BE2C (cell line): ENCODE measurements at regions not wholly inside any gene's neighbourhood (a gene's known extent, or its start where the extent isn't known, plus 50 kb on each side); places are given as distances from the start of the nearest gene placed in this dataset.
A peak's percentile ranks its signal among the peaks of the same experiment; 100 is the strongest.
"Not testable (repeated sequence)": the region's sequence is repeated elsewhere in the genome, so short reads cannot be mapped to it uniquely, and the experiment has no call there.

Source experiments
- DNase-seq: peaks from one replicate; pipeline ENCODE4 v3.0.0-alpha.2; 2020
- H3K27me3 ChIP-seq: fragments of 250-450 bp; sonication (Bioruptor Pico); 2 replicates; pipeline ENCODE4 v1.5.1; 2020; ENCODE audit warnings: mild to moderate bottlenecking
- H3K36me3 ChIP-seq: fragments of 250-450 bp; sonication (Bioruptor Pico); 2 replicates; pipeline ENCODE4 v1.5.1; 2020; ENCODE audit warnings: mild to moderate bottlenecking
- H3K4me1 ChIP-seq: fragments of 250-450 bp; sonication (Bioruptor Pico); 2 replicates; pipeline ENCODE4 v1.5.1; 2020
- H3K4me3 ChIP-seq: 2 replicates; pipeline ENCODE4 v1.5.1; 2011; ENCODE audit warnings: low read depth, low read length
- H3K9me3 ChIP-seq: fragments of 250-450 bp; sonication (Bioruptor Pico); 2 replicates; pipeline ENCODE4 v1.5.1; 2020
- TF ChIP-seq, protein P1 (sequence below): IDR thresholded peaks from 2 replicates; pipeline ENCODE4 v1.5.1; 2012; ENCODE audit warnings: mild to moderate bottlenecking, low read depth, low read length

DNA sequence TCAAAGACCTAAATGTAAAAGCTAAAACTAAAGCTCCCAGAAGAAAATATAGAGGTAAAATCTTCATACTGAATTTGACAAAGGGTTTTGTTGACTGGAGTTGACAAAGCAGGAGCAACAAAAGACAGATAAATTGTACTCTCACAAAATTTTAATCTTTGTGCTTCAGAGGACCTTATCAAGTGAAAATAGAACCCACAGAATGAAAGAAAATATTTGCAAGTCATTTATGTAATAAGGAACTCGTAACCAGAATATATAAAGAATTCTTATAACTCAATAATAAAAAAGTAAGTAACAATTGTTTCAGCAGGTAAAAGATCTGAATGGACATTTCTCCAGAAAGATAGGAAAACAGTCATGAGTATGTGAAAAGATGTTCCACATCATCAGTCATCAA lies 62.0 kb upstream of the SRRM3 start:
- TF ChIP-seq, protein P1, sequence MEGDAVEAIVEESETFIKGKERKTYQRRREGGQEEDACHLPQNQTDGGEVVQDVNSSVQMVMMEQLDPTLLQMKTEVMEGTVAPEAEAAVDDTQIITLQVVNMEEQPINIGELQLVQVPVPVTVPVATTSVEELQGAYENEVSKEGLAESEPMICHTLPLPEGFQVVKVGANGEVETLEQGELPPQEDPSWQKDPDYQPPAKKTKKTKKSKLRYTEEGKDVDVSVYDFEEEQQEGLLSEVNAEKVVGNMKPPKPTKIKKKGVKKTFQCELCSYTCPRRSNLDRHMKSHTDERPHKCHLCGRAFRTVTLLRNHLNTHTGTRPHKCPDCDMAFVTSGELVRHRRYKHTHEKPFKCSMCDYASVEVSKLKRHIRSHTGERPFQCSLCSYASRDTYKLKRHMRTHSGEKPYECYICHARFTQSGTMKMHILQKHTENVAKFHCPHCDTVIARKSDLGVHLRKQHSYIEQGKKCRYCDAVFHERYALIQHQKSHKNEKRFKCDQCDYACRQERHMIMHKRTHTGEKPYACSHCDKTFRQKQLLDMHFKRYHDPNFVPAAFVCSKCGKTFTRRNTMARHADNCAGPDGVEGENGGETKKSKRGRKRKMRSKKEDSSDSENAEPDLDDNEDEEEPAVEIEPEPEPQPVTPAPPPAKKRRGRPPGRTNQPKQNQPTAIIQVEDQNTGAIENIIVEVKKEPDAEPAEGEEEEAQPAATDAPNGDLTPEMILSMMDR: no peak
- no peaks in the 10 kb centered on the region for H3K9me3 ChIP-seq
- no peaks in the 10 kb centered on the region for H3K36me3 ChIP-seq
- H3K27me3 ChIP-seq: peaks cover 7% of the 10 kb centered on the region
- H3K4me3 ChIP-seq: no peak overlapping the region
- DNase-seq: no peak
- no peaks in the 10 kb centered on the region for H3K4me1 ChIP-seq

- DNase-seq, H3K36me3 ChIP-seq, H3K4me3 ChIP-seq, H3K27me3 ChIP-seq, H3K4me1 ChIP-seq, H3K9me3 ChIP-seq: not testable (repeated sequence)
These were observed 61.4 kb upstream of the SRRM3 start for GRCh38 chr7:76140259-76140658.

DNA sequence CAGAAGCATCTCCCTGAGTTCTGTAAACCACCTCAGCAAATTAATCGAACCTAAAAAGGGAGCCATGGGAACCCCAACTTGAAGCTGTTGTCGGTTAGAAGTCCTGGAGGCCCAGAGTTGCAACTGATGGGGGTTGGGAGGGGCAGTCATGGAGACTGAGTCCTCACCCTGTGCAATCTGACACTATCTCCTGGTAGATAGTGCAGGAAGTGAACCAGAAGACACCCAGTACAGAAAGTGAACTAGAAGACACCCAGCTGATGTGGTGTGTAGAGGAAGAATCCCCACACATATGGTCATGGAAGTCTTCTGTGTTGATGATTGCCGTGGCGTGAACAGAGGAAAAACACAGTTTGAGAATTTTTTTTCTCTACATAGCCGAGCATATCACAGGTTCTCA lies 58.8 kb upstream of the SRRM3 start:
- Histone ChIP-seq H3K4me3 (no peak overlapping the region), H3K4me1 (no peaks in the 10 kb centered on the region), H3K27me3 (peaks cover 7% of the 10 kb centered on the region; the same call in 1 of the 2 replicates), H3K36me3 (no peaks in the 10 kb centered on the region), H3K9me3 (no peaks in the 10 kb centered on the region)
- TF ChIP-seq, protein P1: no peak
- DNase-seq: no peak

GRCh38 chr7:76144664-76145270 lies 56.9 kb upstream of the SRRM3 start:
- not testable (repeated sequence) for H3K36me3 ChIP-seq, H3K4me1 ChIP-seq, H3K9me3 ChIP-seq, H3K4me3 ChIP-seq, H3K27me3 ChIP-seq, DNase-seq

DNA sequence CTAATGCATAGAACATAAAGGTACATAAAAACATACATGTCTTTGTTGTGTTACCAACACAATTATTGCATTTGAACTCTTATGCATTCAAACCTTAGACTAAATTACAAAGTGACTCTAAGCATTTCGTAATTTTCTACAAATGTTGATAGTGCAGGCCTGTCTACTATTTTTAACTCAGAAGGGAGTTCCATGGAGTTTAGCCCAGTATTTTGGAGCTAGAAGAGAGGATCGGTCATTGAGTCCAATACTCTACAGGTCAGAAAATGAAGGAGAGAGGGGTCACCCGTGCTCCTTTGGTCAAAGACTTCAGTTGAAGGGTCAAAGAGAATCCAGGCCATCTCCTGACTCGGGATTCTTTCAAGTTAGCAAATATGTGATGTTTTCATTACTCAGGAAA lies 55.3 kb upstream of the SRRM3 start:
- TF ChIP-seq, protein P1: no peak
- no peaks in the 10 kb centered on the region for H3K9me3 ChIP-seq
- no peaks in the 10 kb centered on the region for H3K36me3 ChIP-seq
- no peak overlapping the region for H3K4me3 ChIP-seq
- no peak for DNase-seq
- H3K4me1 ChIP-seq: no peaks in the 10 kb centered on the region
- H3K27me3 ChIP-seq: peaks cover 11% of the 10 kb centered on the region

GRCh38 chr7:76148947-76149346 lies 52.7 kb upstream of the SRRM3 start:
- not testable (repeated sequence) for H3K4me3 ChIP-seq, H3K4me1 ChIP-seq, H3K9me3 ChIP-seq, DNase-seq, H3K36me3 ChIP-seq
- H3K27me3 ChIP-seq: peaks cover 11% of the 10 kb centered on the region

DNA sequence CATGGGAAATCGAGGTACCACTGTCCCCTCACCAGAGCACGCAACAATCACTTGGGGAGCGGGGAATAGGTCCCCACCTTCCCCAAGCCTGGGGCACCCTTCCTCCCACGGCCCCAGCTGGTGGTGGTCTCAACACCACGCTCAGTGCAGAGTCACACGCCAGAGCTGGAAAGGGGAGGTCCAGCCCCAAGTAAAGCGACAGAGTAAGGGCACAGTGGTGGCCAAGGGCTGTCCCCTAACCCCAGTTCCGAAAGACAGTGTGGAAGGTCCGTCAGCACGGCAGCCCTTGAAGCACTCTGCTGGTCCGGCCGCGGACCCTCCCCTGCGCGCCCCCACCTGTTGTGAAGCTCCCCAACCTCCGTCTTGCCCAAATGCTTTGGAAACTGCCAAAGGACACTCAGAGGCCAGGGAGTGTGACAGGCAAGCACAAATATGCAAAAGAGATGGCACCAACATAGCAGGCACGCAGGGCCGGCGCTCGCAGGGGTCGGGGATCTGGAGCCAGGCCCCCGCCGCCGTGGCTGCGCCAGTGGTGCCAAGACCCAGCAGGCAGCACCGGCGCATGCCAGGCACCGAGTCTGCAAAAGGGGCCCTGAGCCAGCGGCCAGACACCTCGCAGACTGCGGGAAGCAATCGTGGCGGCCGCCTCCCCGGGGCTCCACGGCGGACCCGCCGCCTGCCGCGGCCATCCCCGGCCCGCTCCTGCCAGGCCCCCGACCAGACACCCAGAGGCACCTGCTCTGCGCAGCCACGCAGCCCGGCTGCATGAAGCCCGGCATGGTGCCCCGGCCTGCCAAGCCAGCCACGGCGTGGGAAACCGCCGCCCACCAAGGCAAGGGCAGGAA lies 51.6 kb upstream of the SRRM3 start:
- peak overlapping the region; percentile 49 for H3K4me3 ChIP-seq
- TF ChIP-seq, protein P1: no peak
- no peaks in the 10 kb centered on the region for H3K36me3 ChIP-seq
- no peaks in the 10 kb centered on the region for H3K4me1 ChIP-seq
- no peaks in the 10 kb centered on the region for H3K9me3 ChIP-seq
- peak; percentile 46 for DNase-seq
- peaks cover 11% of the 10 kb centered on the region for H3K27me3 ChIP-seq
